OCI-M1 (cell line): ENCODE measurements at regions not wholly inside any gene's neighbourhood (a gene's known extent, or its start where the extent isn't known, plus 50 kb on each side); places are given as distances from the start of the nearest gene placed in this dataset.

Experiments
- DNase-seq: peaks from one replicate; lab custom pipeline; 2025; lab: John Stamatoyannopoulos, UW

DNA sequence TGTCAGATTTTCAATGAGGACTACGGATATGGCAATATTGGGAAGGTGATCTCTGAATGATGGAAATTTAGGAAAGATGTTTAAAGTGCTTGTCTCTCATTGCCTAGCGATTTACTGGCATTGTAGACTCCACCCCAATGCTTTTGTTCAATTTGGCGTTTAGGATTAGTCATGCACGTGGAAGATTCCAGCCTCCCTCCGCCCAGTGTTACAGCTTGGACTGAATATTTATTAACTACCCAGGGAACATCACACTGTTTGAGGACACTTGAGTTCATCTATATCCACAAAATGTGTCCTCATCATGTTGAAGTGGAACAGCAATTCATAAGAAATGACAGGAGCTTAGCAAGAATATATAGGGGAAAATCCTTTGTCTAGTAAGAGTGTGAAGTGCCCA is 738.8 kb upstream of the RBFOX1 start:
- no peak for DNase-seq

DNA sequence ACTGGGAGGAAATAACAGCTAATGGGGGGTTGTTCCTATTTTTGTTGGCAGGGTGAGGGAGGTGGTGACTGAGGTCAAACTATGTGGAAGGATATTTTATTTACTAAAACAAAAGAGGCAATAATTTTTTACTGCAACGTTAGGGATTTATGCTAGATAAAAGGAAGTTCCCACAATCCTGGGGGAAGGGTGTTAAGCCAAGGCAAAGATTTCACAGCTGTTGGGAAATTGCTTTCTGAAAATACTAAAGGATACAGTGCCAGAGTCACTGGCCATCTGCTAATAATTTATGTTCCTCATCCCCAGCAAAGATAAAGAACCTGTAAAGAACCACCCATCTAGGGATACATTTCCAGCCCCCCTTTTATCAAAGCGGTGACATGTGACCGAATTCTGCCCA is 756.0 kb upstream of the RBFOX1 start:
- DNase-seq = no peak

DNA sequence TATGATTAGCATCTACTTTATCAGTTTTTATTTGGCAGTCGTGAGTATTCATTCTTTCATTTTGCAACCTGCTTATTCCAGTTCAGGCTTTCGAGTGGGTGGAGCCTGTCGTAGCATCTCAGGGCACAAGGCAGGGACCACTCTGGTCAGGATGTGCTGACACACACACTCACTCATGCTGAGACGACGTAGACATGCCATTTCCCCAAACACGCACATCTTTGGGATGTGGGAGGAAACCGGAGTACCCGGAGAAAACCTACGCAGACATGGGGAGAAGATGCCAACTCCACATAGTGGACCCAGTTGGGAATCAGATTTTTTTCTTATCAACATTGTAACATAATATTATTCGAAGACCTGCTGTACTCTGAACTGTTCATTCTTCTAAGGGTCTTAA is 756.5 kb upstream of the RBFOX1 start:
- DNase-seq = no peak

DNA sequence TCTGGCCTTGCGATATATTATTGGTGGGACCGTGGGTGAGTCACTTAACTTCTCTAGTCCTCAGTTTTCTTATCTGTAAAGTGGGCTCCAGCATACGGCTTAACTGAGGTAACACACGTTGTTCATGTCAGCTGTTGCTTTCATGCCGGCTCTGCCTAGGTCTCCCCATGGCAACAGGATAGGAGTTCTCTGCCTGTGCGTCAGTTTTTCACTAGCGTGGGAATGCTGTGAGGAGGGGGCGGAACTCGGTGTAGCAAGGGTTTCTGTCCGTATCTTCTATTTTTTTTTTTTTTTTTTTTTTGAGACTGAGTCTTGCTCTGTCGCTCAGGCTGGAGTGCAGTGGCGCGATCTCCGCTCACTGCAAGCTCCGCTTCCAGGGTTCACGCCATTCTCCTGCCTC is 758.5 kb upstream of the RBFOX1 start:
- no peak for DNase-seq

DNA sequence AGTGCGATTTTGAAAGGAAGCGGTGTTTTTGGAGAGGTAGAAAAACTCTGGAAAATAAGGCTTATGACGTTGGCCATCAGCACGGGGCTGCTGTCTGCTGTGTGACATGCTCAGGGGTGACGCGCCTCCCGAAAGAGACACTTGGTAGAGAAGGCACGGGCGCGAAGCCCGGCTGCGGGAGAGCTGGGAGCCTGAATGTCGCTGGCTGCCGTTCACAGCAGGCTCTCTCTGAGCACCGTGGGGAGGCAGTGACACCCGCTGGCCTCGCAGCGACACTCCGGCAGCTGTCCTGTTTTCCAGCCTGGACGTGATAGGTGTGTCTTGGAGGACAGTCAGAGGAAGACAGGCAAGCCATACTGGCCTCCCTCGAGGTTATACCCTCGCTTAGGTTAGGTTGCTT is 759.1 kb upstream of the RBFOX1 start:
- no peak for DNase-seq

DNA sequence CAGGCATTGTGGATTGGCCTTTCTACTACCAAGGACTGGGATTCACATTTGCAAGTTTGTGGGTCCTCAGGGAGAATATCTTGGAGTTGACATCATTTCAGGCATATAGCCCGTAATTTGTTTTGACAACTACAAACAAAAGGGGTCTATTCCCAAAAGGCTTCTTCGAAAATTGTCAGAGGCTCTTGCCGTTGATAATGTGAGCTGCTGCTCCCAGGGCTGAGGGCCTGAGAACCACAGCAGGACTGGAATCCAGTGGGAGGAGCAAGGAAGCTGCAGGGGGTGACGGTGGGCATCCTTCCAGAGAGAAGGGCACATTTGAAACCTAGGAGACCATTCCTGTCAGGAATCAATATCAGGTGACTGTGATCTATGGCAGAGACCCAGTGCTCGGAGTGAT is 761.6 kb upstream of the RBFOX1 start:
- no peak for DNase-seq

DNA sequence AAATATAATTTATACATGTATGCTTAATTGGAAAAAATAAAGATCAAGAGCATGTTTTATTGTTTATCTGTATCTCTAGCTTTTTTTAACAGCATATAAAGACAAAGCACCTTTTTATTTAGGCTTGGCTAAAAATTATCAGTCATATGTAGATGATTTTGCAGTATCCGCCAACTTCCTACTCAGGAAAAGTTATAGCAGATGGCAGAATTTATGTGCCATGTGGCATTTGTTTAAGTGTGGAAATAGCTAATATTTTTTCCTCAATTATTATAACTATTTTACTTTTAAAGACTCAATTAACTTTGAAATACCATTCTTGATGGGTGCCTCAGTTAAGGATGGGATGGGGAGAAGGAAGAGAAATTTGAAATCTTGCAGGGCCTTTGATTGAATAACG is 762.1 kb upstream of the RBFOX1 start:
- no peak for DNase-seq

DNA sequence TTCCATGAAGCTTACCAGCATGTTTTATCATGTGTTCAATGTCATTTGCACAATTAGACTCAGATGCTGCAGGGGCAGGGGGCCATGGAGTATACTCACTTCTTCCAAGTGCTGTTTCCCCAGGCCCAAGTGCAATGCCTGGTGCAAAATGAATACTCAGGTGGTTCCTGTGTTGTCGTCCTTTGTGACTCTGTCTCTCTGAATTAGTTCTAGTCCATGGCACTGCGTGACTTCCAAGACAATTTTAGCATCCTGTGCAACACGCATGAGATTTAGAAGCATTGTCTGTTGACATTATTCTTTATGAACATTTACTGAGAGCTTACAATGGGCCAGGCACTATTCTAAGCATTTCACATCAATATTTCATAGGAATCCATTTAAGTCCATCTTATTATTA is 769.7 kb upstream of the RBFOX1 start:
- no peak for DNase-seq

DNA sequence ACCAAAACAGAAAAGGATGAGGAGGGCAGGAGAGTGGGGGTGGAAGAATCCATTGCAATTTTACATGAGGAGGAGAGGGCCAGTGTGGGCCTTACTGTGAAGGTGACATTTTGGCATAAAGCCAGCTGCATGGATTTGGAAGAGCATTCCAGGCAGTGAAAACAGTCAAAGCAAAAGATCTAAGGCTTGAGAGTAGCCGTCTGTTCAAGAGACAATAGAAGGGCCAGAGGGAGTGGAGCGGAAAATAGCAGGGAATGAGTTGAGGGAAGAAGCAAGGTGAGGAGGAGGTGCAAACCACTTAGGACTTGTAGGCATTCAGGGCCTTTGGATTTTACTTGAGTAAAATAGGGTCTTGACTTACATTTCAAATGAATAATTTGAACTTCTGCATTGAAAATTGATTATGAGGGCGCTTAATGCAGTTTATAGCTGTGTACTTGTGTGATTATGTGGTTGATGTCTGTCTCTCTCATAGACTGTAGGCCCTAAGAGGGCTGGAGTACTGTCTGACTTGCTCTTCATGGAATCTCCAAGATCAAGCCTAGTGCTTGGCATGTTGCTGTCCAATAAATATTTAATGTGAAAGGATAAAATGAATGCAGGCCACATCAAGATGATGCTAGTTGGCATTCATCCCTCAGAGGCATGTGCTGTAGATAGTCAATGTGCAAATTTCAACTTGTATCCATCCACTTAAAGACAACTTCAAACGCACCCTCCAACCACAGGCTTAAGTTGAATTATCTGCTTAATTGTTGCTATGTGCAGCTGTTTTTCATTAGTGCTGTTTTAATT is 772.1 kb upstream of the RBFOX1 start:
- DNase-seq = no peak

DNA sequence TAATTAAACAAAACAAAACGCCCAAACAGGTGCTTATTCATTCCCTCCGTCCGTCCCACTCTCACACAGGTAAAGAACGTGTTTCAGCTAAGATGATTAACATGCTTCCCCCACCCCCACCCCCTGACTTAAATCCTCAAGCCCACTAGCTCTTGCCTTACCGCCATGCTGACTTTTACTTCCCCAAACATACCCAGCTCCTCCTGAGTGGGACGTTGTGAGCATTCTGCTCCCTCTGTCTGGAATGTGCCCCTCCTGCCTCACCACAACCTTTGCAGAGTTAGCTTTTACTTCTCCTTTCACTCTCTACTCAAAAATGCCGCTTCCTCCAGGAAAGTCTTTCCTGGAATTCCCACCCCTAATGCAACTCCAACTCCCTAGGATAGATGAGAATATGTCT is 774.0 kb upstream of the RBFOX1 start:
- DNase-seq = no peak

DNA sequence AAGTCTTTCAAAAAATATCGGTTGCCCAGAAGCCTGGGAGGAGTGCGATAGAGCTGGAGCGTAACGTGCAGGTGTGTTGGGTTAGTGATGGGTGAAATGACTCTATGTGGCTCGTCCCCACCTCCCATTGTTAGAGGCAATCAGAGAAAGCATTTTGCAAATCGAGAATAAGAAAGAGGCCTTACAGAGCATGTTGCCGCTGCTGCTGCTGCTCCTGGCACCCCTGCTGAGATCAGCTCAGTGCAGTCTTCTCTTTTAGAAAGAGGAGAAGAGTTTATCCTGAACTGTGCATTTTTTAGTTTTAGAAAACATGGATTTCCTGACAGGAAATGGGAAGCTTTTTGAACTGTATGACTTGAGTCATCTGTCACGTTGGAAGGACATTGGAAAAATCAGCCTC is 774.5 kb upstream of the RBFOX1 start:
- DNase-seq = no peak

DNA sequence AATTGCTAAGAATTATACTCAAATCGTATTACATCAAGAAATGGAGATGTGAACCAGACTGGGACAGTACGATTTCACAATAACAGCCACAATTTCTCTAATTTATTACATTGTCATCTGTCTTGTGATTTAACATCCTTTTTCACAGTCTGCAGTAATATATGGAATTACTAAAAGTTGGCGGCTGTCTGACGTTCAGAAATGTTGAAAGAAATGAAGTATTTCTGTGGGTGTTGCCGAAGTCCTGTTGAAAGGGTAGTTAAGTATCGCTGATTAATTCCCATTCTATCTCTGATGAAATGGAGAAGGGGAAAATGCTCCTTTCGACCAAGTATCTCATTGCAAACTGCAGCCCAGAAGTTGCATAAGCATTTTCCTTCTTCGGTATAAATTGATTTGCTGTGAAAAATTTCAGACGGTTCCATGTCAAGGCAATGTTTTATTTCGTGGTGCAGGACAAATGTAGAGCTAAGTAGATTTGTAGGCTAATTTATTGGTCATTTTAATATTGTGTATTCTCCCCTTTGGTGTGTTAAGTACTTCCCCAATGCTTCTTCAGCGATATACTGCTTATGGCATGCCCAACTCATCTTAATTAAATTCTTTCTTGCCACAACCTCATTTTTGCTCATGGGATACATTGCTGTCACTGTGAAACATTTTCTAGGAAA is 775.2 kb upstream of the RBFOX1 start:
- DNase-seq = no peak

DNA sequence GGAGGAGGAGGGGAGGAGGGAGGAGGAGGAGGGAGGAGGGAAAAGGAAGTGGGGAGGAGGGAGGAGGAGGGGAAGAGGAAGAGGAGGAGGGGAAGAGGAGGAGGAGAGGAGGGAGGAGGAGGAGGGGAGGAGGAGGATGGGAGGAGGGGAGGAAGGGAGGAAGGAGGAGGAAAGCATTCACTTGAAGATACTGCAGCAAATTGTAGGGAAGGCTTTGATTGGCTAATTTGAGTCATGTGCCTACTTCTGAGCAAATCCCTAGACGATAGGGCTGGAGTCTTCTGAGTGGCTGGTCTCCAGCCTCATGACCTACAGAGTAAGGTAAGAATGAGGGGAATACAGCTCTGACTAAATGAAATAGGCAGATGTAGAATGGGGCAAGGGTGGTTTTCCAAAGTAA is 783.2 kb upstream of the RBFOX1 start:
- no peak for DNase-seq

DNA sequence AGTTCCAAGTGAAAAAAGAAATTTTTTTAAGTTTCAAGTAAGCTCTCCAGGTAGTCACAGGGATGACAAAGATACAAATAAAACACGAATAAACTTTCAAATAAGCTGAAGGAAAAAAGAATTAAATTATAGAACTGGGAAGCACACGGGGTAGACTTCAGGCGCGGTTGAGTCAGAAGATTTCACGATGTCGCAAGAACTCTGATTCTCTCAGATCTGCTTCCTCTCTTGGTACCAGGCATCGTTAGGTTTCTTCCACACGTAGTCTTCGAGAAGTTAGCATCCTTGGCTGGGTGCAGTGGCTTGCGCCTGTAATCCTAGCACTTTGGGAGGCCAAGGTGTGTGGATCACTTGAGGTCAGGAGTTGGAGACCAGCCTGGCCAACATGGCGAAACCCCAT is 784.1 kb upstream of the RBFOX1 start:
- no peak for DNase-seq

DNA sequence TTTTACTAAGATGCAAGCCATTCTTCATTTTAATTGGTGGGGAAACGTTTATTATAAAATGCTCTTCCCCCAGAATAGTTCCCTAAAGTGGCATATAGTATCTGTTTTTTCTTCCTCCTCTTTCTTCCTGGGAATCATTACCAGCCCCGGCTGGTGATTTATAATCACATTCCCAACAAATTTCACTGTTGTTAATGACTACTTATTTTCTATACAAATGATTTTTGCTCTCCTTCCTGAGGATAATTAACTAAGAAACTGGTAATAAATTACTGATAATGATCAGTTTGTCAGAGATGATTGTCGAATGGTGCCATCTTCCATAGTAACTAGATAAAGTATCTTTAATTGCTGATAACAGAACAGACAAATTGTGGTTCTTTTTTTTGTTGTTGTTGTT is 785.5 kb upstream of the RBFOX1 start:
- DNase-seq = no peak

DNA sequence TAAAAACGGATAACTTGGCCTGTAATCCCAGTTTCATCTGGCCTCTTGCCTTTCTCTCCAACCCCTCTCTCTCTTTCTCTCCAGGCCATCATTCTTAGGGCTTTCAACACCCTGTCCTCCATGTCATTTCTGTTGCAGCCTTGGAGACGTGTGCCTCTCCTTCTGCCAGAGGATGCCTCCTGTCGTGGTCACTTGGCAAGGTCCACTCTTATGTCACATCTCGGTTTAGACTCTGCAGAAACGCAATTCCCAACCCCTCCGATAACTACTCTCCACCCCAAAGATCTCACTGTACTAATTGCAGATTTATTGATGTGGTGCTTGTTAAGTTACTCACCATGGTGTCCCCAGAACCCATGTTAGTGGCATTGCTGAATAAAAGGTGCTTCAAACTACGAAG is 787.3 kb upstream of the RBFOX1 start:
- no peak for DNase-seq

DNA sequence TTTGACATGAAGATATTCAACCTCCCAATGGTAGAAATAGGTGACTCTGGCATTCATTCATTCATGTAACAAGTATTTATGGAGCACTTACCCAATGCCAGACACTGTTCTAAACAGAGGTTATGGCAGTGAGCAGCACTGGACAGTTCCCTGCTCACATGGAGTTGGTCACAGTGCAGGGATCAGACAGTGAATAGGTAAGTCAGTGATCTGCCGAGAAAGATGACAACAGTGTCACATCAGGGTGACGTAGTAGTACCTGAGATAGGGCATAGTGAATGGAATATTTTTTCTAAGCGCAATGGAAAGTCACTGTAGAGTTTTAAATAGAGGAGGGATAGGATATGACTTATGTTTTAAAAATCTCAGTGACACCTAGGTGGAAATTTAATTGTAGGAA is 791.4 kb upstream of the RBFOX1 start:
- no peak for DNase-seq

DNA sequence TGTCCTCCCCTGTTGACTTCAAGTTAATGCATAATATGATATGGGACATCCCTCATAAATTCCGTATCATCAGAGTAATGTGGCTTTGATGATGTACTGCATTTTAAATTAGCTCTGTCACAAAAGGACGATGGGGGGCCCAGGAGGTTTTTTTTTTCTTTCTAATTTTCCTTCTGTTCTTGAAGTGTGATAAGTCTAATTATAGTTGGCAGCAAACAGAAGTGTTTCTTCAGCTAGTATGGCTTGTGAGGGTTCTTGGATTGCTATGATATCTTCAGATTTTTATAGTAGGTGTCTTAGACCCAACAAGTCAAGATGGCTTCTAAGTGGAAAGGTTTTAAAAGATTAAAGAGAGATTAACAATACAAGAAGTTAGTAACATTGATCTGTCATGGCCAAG is 796.2 kb upstream of the RBFOX1 start:
- no peak for DNase-seq

DNA sequence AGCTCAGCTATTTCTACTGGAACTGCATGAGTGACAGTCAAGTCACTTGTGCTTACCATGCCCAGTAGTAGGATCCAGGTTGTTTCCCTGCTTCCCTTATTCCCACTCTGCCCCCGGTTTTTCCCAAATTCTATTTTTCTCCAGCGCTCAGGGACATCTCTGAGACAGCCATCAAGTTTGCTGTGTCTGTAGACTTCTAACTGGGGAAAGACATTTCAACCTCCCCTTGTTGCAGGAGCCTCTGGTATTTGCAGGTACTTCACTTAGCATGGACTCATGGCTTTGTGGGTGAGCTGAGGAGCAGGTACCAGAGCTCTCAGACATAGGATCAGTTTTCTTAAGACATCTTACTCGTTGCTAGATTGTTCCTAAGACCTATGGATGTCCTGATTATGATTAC is 801.6 kb upstream of the RBFOX1 start:
- no peak for DNase-seq

DNA sequence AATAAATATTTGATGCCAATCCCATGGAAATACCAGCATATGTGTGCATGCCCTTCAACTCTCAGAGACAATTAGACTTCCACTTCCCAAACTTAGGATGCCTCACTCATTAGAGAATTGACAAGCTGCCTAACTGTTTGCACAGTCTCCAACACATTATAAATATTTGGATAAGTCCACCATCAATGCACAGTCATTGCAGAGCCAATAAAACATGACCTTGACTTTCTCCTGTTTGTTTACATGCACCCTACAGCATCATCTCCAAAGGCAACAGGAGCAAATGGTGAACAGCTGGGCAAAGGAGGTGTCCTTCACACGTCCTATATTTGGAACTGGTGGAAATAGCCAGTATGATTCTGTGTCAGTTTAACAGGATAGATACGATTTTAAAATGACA is 804.4 kb upstream of the RBFOX1 start:
- no peak for DNase-seq

DNA sequence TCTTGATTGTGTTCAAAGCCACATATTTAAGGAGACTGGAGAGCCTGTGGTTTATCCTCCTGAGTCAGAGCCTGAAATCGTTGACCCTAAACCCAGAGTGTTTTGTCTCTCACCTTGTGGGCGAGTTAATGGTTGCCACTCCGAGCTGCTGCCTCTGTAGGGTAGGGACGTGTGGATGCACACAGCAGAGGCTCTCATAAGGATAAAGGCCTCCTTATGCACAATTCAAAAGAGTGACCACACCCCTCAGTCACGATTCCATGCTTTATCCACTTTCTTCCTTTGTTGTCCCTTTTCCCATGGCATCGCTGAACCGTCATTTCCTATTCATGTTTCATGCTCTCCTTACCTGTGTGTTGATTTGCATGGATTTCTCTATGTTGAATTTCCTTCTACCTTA is 805.0 kb upstream of the RBFOX1 start:
- no peak for DNase-seq

DNA sequence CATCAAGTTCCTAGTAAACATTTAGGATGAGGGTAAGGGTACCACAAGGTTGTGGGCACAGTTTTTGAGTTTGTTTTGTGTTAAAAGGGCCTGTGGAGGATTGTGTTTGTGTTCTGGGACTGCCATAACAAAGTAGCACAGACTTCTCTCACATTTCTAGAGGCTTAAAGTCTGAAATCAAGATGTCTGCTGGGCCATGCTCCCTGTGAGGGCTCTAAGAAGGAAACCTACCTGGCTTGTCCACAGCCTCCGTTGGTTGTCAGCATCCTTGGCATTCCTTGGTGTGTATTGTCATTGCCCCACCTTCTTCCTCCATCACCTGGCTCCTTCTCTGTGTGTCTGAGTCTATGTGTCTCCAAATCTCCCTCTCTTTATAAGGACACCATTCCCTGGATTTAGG is 808.1 kb upstream of the RBFOX1 start:
- no peak for DNase-seq

DNA sequence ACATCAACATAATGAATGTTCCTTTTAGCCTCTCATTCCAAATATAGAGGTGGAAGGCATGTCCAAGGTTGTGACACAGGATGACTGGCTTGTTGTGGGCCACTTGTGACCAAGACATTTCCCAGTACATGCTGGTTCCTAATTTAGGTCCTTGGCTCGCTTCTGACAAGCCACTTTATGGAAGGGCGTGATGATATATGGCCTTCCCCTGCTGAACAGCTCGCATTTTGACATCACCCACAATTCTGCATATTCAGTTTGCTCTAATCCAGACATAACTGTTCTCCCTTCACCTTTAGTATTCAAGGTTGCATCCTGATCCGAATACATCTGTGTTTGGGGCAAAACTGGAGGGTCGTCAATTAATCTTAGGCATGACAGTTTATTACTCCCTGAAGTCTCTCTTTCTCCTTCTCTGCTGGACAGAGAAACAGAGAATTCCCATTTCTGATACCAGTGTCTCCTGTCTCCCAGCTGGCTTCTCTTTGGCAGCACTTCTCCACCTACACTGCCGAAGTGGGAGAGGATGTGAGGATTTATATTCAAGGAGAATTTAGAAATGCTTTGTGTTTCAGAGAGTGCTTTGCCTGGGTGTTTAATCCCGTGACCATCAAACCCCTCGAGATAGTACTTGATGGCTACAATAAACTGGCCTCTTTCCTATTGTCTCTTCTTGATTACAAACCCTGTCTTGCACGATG is 815.5 kb upstream of the RBFOX1 start:
- DNase-seq = no peak
